ENCODE measurements at regions not wholly inside any gene's neighbourhood (a gene's known extent, or its start where the extent isn't known, plus 50 kb on each side); places are given as distances from the start of the nearest gene placed in this dataset.

GRCh38 chr5:52727576-52727975 lies 60.1 kb upstream of the ITGA1 start:
- no peak for DNase-seq (ENCODE audit: low read depth)

DNA sequence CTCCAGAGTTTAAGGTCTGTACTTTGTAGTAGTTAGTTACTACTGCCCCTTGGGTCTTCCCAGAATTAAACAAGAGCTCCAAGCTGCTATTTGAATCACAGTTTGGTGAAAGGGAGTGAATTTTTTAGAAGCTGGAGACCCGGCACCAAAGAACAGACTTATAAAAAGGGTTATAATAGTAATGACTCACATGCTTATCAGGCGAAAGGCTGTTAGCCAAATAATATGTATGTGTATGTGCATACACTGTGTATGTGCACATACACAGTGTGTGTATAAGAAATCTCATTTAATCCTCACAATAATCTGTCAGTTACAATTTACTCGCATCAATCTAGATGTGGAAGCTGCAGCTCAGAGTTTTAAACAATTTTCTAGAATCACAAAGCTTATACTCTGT lies 59.5 kb upstream of the ITGA1 start:
- DNase-seq (ENCODE audit: low read depth), result no peak

DNA sequence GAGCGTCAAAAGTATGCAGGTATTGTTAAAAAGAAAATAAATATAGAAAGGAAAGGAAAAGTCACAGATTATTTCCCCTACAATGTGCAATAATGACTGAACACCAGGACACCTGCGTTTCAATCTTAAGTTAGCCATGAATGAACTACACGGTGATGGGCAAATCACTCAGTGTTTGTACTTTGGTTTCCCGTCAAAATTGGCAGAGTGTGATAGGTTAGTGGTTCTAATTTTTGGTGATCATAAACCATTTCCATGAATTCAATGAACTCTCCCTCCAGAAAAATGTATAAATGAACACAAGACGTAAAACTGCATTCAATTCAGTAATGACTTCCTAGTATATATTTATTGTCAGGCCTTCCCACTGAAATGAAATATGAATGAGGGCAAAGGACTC lies 59.0 kb upstream of the ITGA1 start:
- DNase-seq (ENCODE audit: low read depth), result no peak

- DNase-seq (ENCODE audit: low read depth), result no peak
Observed at GRCh38 chr5:52731274-52732027, 56.3 kb upstream of the ITGA1 start.

DNA sequence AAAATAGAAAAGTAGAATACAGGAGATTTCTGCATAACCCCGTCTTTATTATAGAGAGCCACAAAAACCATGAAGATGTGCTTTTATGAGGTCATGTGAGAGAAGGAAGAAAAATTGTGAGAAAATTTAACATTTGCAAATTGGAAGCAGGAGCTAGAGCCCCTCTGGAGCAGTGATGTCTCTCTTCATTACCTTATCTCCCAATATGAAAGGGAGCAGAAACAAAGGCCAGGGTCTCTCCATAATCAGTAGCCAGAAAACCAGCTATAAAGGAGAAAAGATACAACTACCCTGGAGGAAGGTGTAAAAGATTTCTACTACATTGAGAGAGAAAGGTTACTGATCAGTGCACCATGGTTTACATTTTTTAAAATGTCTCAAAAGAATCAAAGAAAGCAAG lies 53.2 kb upstream of the ITGA1 start:
- DNase-seq (ENCODE audit: low read depth), result no peak

DNA sequence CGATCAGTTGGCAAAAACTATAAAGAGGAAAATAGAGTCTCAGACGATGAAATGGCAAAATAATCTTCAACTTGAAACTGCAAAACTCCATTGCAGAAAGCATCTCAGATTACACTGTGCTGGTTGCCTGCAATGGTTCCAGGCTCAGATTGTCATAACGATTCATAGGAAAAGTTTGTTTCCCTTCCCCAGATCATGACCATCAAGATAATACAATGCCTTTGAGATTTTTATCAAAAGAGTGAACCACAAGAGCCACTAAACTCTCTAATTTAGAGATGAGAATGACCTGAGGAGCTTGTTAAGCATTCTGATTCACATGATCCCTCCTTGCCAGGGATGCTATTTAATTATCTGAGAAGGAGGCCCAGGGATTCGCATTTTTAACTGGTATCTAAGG lies 52.6 kb upstream of the ITGA1 start:
- no peak for DNase-seq (ENCODE audit: low read depth)

Data from activated T-cell treated with anti-CD3 and anti-CD28 coated beads for 1 hour (primary cell).